HG03520 (cell line): ENCODE measurements at regions not wholly inside any gene's neighbourhood (a gene's known extent, or its start where the extent isn't known, plus 50 kb on each side); places are given as distances from the start of the nearest gene placed in this dataset.

Experiments
- ATAC-seq: cut with Tn5 transposase; IDR thresholded peaks from one replicate; pipeline ENCODE4 v1.9.1; 2021; ENCODE audit warnings: mild to moderate bottlenecking, moderate library complexity; ENCODE audit not compliant: unreplicated experiment

- no peak for ATAC-seq
These were observed 56.7 kb upstream of the GUCA2B start for GRCh38 chr1:42096554-42096953.

DNA sequence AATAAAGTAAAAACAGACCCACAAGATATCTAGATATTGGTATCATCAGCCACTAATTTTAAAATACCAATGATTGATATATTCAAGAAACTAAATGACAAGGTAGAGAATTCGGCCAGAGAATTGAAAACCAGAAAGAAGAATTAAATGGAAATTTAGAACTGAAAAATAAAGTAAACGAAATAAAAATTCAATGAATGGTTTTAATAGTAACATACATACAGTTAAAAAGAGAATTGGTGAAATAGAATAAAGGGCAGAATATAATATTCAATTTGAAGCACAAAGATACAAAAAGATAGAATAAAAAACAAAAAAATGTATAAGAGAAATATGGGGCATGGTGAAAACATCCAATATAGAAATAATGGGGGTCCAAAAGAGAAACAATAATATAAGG lies 64.0 kb upstream of the GUCA2B start:
- no peak for ATAC-seq

DNA sequence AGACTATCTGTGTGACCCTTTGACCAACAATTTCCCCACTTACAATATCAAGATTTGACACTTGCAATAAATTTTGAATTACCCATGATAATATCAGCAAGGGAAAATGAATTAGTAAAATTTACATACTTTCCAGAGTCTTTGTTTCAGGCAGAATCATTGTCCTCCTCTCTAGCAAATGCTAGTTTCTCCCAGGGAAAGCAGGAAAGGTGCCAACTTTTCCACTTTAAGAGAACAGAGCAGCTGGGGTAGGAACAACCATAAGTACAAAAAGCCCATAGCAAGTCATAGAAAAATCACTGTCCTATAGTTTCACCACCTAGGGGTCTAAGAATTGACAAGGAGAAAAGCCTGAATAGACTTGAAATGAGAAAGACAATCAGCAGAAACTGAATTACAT lies 67.1 kb upstream of the GUCA2B start:
- ATAC-seq, result no peak

GRCh38 chr1:42085596-42085995 lies 67.6 kb upstream of the GUCA2B start:
- ATAC-seq, result no peak

- ATAC-seq, result no peak
These were observed 71.7 kb upstream of the GUCA2B start for GRCh38 chr1:42081475-42081874.

GRCh38 chr1:42075179-42075578 lies 78.0 kb upstream of the GUCA2B start:
- ATAC-seq, result no peak

DNA sequence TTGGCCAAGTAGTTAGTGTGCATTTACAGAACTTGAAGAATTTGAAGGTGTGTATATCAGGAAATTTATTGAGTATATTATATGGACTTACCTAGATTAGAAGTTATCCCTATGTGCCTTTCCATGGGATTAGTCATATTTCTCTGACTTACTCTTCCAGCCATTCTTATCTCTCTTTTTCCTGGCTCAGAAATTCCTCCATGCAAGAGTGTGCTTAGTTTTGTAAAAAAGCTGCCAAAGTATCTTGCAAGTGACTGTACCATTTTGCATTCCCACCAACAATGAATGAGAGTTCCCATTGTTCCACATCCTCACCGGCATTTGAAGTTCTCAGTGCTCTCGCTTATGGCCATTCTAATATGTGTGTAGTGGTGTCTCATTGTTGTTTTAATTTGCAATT lies 82.2 kb upstream of the GUCA2B start:
- ATAC-seq, result no peak

DNA sequence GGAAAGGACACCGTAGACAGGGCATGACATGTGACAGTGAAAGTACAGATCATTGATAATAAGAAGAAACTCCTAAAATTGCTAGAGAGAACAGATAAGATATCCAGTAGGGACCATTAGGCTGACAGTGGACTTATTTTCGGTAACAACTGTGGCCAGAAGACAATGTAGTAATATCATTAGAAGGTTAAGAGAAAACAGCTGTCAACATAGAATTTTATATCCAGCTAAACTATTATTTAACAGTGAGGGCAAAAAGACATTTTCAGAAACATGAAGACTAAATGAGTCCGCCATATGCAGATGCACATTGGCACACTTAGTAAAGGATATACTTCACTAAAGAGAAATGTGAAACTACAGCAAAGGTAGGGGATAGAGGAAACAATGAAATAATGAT lies 95.4 kb upstream of the GUCA2B start:
- ATAC-seq, result no peak

- no peak for ATAC-seq
These were observed 96.8 kb upstream of the GUCA2B start for GRCh38 chr1:42056460-42056859.

DNA sequence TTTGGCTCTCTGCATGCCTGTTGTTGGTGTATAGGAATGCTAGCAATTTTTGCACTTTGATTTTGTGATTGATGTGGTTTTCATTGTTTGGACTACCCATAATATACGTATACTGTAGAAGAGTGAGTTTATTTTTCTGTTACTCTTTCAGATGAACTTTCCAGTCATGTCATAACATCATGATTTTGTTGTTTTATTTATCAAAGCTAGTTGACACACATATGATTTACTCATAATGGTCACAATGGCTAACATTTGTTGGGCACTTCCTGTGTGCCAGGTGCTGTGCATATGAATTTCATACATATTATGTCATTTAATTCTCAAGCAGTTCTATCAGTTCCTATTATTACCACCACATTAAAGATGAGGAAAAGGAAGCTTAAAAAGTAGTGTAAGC lies 98.1 kb upstream of the GUCA2B start:
- ATAC-seq, result no peak

DNA sequence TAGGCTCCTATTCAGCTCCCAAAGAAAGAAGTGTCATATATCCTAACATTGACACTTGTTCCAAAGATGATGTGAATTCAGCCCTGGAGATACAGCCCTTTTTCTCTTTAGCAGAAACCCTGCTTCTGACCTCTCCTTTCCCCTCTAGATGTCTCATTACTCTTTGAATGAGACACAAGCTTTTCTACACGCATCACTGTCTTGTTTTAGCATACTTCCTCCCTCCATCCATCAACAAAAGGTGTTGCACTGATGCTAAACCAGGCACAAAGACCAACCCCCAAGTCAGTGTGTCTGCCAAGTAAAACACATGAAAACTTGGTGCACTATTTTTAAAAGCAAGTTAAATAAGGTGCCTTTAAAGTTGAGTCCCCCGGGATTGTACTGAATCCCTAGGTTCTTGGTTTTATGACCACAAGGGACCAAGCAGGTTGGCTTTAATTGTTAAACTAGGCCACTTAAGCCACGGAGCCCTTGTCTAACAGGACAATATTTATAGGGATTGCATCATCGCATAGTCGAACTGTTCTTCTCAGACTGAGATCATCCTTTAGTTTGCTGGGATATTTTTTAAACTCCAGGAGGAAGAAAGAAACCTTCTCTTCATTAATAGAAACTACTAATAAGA lies 101.0 kb upstream of the GUCA2B start:
- ATAC-seq, result no peak

GRCh38 chr1:42047508-42047880 lies 105.7 kb upstream of the GUCA2B start:
- no peak for ATAC-seq

- ATAC-seq, result no peak
These were observed 106.3 kb upstream of the GUCA2B start for GRCh38 chr1:42046761-42047507.

GRCh38 chr1:42044346-42044745 lies 108.9 kb upstream of the GUCA2B start:
- no peak for ATAC-seq

DNA sequence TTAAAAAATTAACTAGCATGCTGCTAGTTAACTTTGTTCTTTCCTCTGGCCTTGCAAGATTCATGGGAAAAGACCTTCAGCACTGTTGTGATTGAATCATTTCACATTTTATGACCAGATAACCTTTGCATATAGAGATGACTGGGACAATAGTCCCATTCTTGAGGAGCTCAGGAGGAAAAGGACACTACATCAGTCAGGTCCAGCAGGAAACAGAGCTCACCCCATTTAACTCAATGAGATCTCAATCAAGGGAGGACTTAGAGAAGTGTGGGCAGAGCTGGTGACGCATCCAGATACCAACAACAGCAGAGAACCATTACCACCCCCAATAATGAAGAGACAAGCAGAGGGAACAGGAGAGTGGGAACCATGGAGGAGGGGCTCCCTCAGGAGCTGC lies 109.4 kb upstream of the GUCA2B start:
- ATAC-seq, result no peak

- no peak for ATAC-seq
These were observed 110.0 kb upstream of the GUCA2B start for GRCh38 chr1:42043182-42043581.

- ATAC-seq, result no peak
These were observed 112.2 kb upstream of the GUCA2B start for GRCh38 chr1:42041031-42041430.

- ATAC-seq, result no peak
These were observed 113.1 kb upstream of the GUCA2B start for GRCh38 chr1:42040159-42040558.

GRCh38 chr1:42038261-42038660 lies 114.9 kb upstream of the GUCA2B start:
- ATAC-seq, result no peak

DNA sequence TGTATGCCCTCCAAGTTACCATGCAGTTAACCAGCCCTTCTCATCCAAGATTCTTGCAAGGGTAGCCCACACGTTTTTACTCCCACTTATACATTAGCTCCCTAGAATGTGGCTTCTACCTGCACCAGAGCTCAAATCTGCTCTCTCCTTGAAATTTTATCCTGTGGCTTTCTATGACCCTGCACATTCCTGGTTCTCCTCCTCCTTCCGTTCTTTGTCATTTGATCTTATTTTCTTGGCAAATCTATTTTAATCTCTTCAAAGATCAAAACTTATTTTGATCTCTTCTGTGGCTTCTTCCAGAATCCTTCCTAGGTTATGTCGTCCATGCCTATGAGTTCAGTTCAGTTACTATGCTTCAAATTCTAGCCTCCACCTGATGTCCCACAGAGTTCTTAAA lies 115.6 kb upstream of the GUCA2B start:
- no peak for ATAC-seq

GRCh38 chr1:42037161-42037560 lies 116.0 kb upstream of the GUCA2B start:
- no peak for ATAC-seq

DNA sequence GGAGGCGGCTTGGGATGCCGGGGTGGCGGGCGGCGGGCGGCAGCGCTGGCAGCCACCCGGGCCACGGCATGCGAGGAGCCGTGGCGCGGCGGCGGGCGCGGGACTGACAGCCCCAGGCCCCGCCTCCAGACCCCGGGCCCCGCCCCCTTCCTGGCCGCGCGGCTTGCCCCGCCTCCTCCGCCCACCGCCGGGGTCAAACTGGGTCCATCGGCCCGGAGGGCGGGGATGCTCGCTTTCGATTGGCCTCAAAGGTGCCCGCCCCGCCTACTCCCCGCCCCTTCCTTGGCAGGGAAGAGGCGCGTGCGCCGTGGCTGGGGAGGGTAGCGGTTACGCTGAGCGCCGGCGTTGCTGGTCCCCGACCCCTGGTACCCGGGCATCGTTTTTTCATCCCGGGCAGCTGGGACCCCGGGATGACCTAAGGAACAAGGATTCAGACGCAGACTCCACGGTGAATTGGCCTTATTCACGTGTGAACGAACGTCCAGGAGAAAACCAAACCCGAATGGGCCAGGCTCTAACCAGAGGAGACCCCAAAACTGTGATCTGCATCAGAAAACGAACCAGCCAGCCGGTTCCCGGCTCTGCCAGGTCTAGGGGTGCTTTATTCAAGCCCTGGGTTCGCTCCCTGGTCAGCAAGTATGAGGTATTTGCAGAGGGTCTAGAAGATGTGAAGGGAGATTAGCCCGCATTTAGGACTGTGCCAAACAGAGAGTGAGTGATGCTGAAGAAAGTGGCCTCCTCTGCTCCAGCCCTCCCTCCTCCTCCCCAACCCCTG lies 117.2 kb upstream of the GUCA2B start:
- ATAC-seq, result peak; percentile 87
